ENCODE measurements at regions not wholly inside any gene's neighbourhood (a gene's known extent, or its start where the extent isn't known, plus 50 kb on each side); places are given as distances from the start of the nearest gene placed in this dataset.
"Not testable (repeated sequence)": the region's sequence is repeated elsewhere in the genome, so short reads cannot be mapped to it uniquely, and the experiment has no call there.

DNA sequence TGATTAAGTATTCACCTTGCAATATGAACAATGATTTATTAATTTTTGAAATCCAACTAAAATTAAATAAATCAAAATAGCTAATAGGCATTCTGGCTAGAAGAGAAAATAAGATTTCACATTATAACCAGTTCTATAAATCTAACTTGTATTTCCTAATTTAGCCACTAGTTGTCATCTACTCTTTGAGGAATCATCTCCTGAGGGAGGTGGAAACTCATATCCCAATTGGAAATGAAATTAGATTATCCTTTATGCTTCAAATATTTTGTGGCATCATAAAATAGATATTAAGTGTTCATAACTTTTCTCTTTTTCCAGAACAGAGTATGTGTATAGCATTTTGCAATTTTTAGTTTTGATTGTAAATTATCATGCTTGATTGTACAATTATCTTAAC, 558.5 kb upstream of the DIAPH2 start:
- Mint-ChIP-seq H3K4me3 (no peak overlapping the region), H3K27me3 (no peaks in the 10 kb centered on the region), H3K9me3 (peaks cover 0 to 3% (median 0%) of the 10 kb centered on the region in 8 donors), H3K36me3 (no peaks in the 10 kb centered on the region), H3K27ac (no peak overlapping the region), H3K4me1 (no peaks in the 10 kb centered on the region)
- H3K27me3 ChIP-seq (ENCODE audit: insufficient read depth, low read length) = no peaks in the 10 kb centered on the region
- ChIA-PET CTCF (ENCODE audit: partially characterized antibody) (no interaction called here), POLR2A (ENCODE audit: partially characterized antibody) (no interaction called here)
- DNase-seq = no peak
- H3K9me3 ChIP-seq (ENCODE audit: control insufficient read depth in 1 of 2, low read length in 2 of 2) = no peaks in the 10 kb centered on the region
- no peak overlapping the region for H3K27ac ChIP-seq (ENCODE audit: low read depth, low read length)
- H3K36me3 ChIP-seq (ENCODE audit: insufficient read depth, low read length) = no peaks in the 10 kb centered on the region
- H3K4me3 ChIP-seq (ENCODE audit: low read length in 2 of 2) = no peak overlapping the region
- intact Hi-C loops (cut with micrococcal nuclease) = no loop called here
- no peaks in the 10 kb centered on the region for H3K4me1 ChIP-seq (ENCODE audit: insufficient read depth, low read length)

DNA sequence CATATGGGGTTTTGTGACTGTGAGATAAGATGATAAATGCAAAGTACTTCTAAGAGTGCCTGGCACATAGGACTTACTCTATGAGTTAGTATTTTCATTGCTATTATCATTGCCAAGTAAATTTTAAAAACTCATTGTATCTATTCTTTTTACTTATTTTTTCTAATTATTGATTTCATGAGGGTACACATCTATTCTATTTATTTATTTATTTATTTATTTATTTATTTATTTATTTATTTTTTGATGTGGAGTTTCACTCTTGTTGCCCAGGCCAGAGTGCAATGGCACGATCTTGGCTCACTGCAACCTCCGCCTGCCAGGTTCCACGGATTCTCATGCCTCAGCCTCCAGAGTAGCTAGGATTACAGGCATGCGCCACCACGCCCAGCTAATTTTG, 556.6 kb upstream of the DIAPH2 start:
- H3K36me3 Mint-ChIP-seq; H3K9me3 Mint-ChIP-seq; CTCF ChIA-PET (ENCODE audit: partially characterized antibody): not testable (repeated sequence)

DNA sequence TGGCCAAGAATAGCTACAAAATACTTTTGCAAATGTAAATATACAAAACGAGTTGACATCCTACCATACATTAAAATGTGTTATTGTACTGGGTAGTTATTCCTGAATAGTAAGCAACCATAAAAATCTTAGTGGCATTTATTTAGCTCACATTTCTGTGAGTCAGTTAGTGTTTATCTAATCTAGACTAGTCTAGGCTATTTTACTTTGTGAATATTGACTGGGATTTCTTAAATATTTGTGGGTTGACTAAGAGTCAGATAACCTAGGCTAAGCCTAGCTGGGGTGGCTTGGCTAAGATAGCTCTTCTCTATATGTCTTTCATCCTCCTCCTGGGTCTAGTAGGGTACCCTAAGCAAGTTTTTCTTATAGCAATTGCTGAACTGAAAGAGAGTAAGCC, 543.8 kb upstream of the DIAPH2 start:
- H3K36me3 Mint-ChIP-seq = no peaks in the 10 kb centered on the region
- intact Hi-C loops (cut with micrococcal nuclease) = no loop called here
- Histone ChIP-seq H3K27me3 (ENCODE audit: insufficient read depth, low read length) (no peaks in the 10 kb centered on the region), H3K4me3 (ENCODE audit: low read length in 2 of 2) (no peak overlapping the region), H3K9me3 (ENCODE audit: control insufficient read depth in 1 of 2, low read length in 2 of 2) (no peaks in the 10 kb centered on the region), H3K4me1 (ENCODE audit: insufficient read depth, low read length) (no peaks in the 10 kb centered on the region), H3K36me3 (ENCODE audit: insufficient read depth, low read length) (no peaks in the 10 kb centered on the region), H3K27ac (ENCODE audit: low read depth, low read length) (no peak overlapping the region)
- DNase-seq = no peak
- ChIA-PET CTCF (ENCODE audit: partially characterized antibody) (no interaction called here), POLR2A (ENCODE audit: partially characterized antibody) (no interaction called here)
- H3K27me3 Mint-ChIP-seq = no peaks in the 10 kb centered on the region
- no peak overlapping the region for H3K27ac Mint-ChIP-seq
- no peaks in the 10 kb centered on the region for H3K4me1 Mint-ChIP-seq
- peaks cover 0 to 3% (median 0%) of the 10 kb centered on the region in 8 donors for H3K9me3 Mint-ChIP-seq
- H3K4me3 Mint-ChIP-seq = no peak overlapping the region

More for the DNA sequence above, 556.6 kb upstream of the DIAPH2 start:
- H3K4me1 Mint-ChIP-seq; H3K27me3 ChIP-seq (ENCODE audit: insufficient read depth, low read length); POLR2A ChIA-PET (ENCODE audit: partially characterized antibody); intact Hi-C loops (cut with micrococcal nuclease); H3K4me1 ChIP-seq (ENCODE audit: insufficient read depth, low read length); H3K4me3 ChIP-seq (ENCODE audit: low read length in 2 of 2); H3K27me3 Mint-ChIP-seq; H3K27ac ChIP-seq (ENCODE audit: low read depth, low read length); DNase-seq; H3K27ac Mint-ChIP-seq; H3K9me3 ChIP-seq (ENCODE audit: control insufficient read depth in 1 of 2, low read length in 2 of 2); H3K36me3 ChIP-seq (ENCODE audit: insufficient read depth, low read length); H3K4me3 Mint-ChIP-seq: not testable (repeated sequence)

DNA sequence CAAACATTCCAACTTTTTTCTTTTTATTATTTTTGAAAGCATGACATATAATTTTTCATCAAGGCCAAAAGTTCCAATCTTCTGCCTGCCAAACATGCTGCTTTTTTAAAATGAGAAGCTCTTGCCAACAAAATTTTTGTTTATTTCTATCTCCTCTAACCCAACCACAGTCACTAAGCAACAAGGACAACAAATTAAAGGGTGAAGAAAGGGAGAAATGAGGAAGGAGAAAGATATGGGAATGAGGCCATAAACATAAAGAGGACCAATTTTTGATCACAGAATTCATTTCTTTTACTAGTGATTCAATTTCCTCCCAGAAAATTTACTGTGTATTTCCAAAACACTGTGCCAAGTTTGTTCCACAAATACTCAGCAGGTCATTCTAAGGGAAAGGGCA, 537.0 kb upstream of the DIAPH2 start:
- Mint-ChIP-seq H3K9me3 (peaks cover 0 to 8% (median 1%) of the 10 kb centered on the region in 8 donors), H3K4me3 (no peak overlapping the region), H3K27me3 (no peaks in the 10 kb centered on the region), H3K27ac (no peak overlapping the region), H3K36me3 (no peaks in the 10 kb centered on the region), H3K4me1 (no peaks in the 10 kb centered on the region)
- Histone ChIP-seq H3K9me3 (ENCODE audit: control insufficient read depth in 1 of 2, low read length in 2 of 2) (no peaks in the 10 kb centered on the region), H3K36me3 (ENCODE audit: insufficient read depth, low read length) (no peaks in the 10 kb centered on the region), H3K4me3 (ENCODE audit: low read length in 2 of 2) (no peak overlapping the region), H3K27ac (ENCODE audit: low read depth, low read length) (no peak overlapping the region), H3K27me3 (ENCODE audit: insufficient read depth, low read length) (no peaks in the 10 kb centered on the region), H3K4me1 (ENCODE audit: insufficient read depth, low read length) (no peaks in the 10 kb centered on the region)
- no peak for DNase-seq
- intact Hi-C loops (cut with micrococcal nuclease) = no loop called here
- POLR2A ChIA-PET (ENCODE audit: partially characterized antibody) = no interaction called here
- CTCF ChIA-PET (ENCODE audit: partially characterized antibody) = no interaction called here

DNA sequence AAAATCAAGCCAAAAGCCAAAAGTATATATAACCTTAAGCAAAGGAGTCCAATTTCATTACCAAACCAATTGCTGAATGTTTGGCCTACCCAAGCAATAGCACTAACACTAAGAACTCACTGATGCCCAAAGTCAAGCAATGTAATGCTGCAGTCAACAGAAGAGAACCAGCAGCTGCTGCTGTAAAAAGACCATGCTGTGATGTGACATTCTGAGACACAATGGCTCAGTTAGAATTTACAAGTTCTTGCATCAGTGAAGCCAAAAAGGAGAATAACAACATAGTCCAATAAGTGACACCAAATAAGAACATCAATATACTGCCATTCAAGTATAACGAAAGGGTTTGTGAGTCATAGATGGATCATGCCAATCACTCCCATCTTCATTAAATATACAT, 514.0 kb upstream of the DIAPH2 start:
- intact Hi-C loops (cut with micrococcal nuclease) = no loop called here
- H3K36me3 Mint-ChIP-seq = no peaks in the 10 kb centered on the region
- H3K4me3 ChIP-seq (ENCODE audit: low read length in 2 of 2) = no peak overlapping the region
- H3K9me3 ChIP-seq (ENCODE audit: control insufficient read depth in 1 of 2, low read length in 2 of 2) = no peaks in the 10 kb centered on the region
- no peaks in the 10 kb centered on the region for H3K4me1 ChIP-seq (ENCODE audit: insufficient read depth, low read length)
- no peaks in the 10 kb centered on the region for H3K27me3 Mint-ChIP-seq
- CTCF ChIA-PET (ENCODE audit: partially characterized antibody) = no interaction called here
- H3K27me3 ChIP-seq (ENCODE audit: insufficient read depth, low read length) = no peaks in the 10 kb centered on the region
- H3K36me3 ChIP-seq (ENCODE audit: insufficient read depth, low read length) = no peaks in the 10 kb centered on the region
- POLR2A ChIA-PET (ENCODE audit: partially characterized antibody) = no interaction called here
- no peaks in the 10 kb centered on the region for H3K4me1 Mint-ChIP-seq
- no peak overlapping the region for H3K27ac ChIP-seq (ENCODE audit: low read depth, low read length)
- H3K27ac Mint-ChIP-seq = no peak overlapping the region
- DNase-seq = no peak
- no peak overlapping the region for H3K4me3 Mint-ChIP-seq
- H3K9me3 Mint-ChIP-seq = peaks cover 0 to 3% (median 0%) of the 10 kb centered on the region in 8 donors

DNA sequence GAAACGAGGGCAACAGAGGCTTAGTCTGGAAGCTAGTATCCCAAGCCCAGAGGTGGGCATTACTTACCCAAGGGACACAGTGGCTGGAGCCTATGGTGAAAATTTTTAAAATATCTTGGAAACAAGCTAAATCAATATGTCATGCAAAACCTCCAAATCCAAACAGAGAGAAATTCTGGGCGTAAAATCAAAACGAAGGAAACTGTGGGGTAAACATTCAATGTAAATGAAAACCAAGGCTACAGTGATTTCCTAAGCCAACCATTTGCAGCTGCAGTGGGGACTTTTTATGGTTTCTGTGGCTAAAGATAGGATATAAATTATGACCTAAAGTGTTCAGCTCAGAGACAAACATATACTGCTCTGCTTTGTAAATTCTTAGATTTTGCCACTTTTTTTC, 507.7 kb upstream of the DIAPH2 start:
- no peaks in the 10 kb centered on the region for H3K4me1 Mint-ChIP-seq
- Histone ChIP-seq H3K4me1 (ENCODE audit: insufficient read depth, low read length) (no peaks in the 10 kb centered on the region), H3K27me3 (ENCODE audit: insufficient read depth, low read length) (no peaks in the 10 kb centered on the region), H3K9me3 (ENCODE audit: control insufficient read depth in 1 of 2, low read length in 2 of 2) (no peaks in the 10 kb centered on the region), H3K36me3 (ENCODE audit: insufficient read depth, low read length) (no peaks in the 10 kb centered on the region), H3K4me3 (ENCODE audit: low read length in 2 of 2) (no peak overlapping the region), H3K27ac (ENCODE audit: low read depth, low read length) (no peak overlapping the region)
- no peak for DNase-seq
- H3K4me3 Mint-ChIP-seq = no peak overlapping the region
- no peaks in the 10 kb centered on the region for H3K36me3 Mint-ChIP-seq
- ChIA-PET CTCF (ENCODE audit: partially characterized antibody) (no interaction called here), POLR2A (ENCODE audit: partially characterized antibody) (no interaction called here)
- peaks cover 0 to 3% (median 0%) of the 10 kb centered on the region in 8 donors for H3K9me3 Mint-ChIP-seq
- H3K27ac Mint-ChIP-seq = no peak overlapping the region
- intact Hi-C loops (cut with micrococcal nuclease) = no loop called here
- no peaks in the 10 kb centered on the region for H3K27me3 Mint-ChIP-seq

DNA sequence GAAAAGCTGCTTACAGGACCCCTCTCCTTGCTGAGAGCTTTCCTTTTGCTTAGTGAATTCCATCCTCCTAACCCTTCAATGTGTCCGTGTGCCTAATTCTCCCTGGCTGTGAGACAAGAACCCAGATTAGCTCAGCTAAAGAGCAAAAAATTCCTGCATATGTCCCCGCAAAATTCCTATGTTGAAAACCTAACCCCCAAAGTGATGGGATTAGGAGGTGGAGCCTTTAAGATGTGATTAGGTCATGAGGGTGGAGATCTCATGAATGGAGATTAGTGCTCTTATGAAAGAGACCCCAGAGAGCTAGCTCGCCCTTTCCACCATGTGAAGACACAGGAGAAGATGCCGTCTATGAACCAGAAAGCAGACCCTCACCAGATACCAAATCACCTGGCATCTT, 503.0 kb upstream of the DIAPH2 start:
- no peak overlapping the region for H3K27ac Mint-ChIP-seq
- Histone ChIP-seq H3K4me1 (ENCODE audit: insufficient read depth, low read length) (no peaks in the 10 kb centered on the region), H3K4me3 (ENCODE audit: low read length in 2 of 2) (no peak overlapping the region), H3K9me3 (ENCODE audit: control insufficient read depth in 1 of 2, low read length in 2 of 2) (no peaks in the 10 kb centered on the region), H3K27me3 (ENCODE audit: insufficient read depth, low read length) (no peaks in the 10 kb centered on the region), H3K27ac (ENCODE audit: low read depth, low read length) (no peak overlapping the region), H3K36me3 (ENCODE audit: insufficient read depth, low read length) (no peaks in the 10 kb centered on the region)
- ChIA-PET CTCF (ENCODE audit: partially characterized antibody) (no interaction called here), POLR2A (ENCODE audit: partially characterized antibody) (no interaction called here)
- H3K27me3 Mint-ChIP-seq = no peaks in the 10 kb centered on the region
- peaks cover 0 to 3% (median 0%) of the 10 kb centered on the region in 8 donors for H3K9me3 Mint-ChIP-seq
- no peaks in the 10 kb centered on the region for H3K4me1 Mint-ChIP-seq
- no peak overlapping the region for H3K4me3 Mint-ChIP-seq
- DNase-seq = no peak
- H3K36me3 Mint-ChIP-seq = no peaks in the 10 kb centered on the region
- intact Hi-C loops (cut with micrococcal nuclease) = no loop called here

DNA sequence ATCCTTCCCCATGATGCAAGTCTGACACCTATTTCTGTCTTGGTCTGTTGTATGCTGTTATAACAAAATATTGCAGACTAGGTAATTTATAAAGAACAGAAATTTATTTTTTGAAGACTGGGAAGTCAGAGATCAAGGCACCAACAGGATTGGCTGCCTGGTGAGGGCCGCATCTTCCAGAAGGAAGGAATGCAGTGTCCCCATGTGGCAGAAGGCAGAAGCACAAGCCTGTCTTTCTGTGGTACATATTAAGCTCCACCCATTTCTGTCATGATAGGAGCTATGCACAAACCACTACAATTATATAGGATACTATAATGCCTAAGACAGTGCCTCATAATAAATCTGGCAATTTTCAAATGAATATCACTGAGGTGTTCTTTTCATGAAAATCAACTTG, 502.3 kb upstream of the DIAPH2 start:
- ChIA-PET CTCF (ENCODE audit: partially characterized antibody) (no interaction called here), POLR2A (ENCODE audit: partially characterized antibody) (no interaction called here)
- H3K4me1 Mint-ChIP-seq = no peaks in the 10 kb centered on the region
- Histone ChIP-seq H3K36me3 (ENCODE audit: insufficient read depth, low read length) (no peaks in the 10 kb centered on the region), H3K4me3 (ENCODE audit: low read length in 2 of 2) (no peak overlapping the region), H3K9me3 (ENCODE audit: control insufficient read depth in 1 of 2, low read length in 2 of 2) (no peaks in the 10 kb centered on the region), H3K27me3 (ENCODE audit: insufficient read depth, low read length) (no peaks in the 10 kb centered on the region), H3K4me1 (ENCODE audit: insufficient read depth, low read length) (no peaks in the 10 kb centered on the region), H3K27ac (ENCODE audit: low read depth, low read length) (no peak overlapping the region)
- H3K27me3 Mint-ChIP-seq = no peaks in the 10 kb centered on the region
- no peak for DNase-seq
- no peaks in the 10 kb centered on the region for H3K36me3 Mint-ChIP-seq
- intact Hi-C loops (cut with micrococcal nuclease) = no loop called here
- peaks cover 0 to 3% (median 0%) of the 10 kb centered on the region in 8 donors for H3K9me3 Mint-ChIP-seq
- H3K27ac Mint-ChIP-seq = no peak overlapping the region
- no peak overlapping the region for H3K4me3 Mint-ChIP-seq
